DOHH2 (cell line): ENCODE measurements at regions not wholly inside any gene's neighbourhood (a gene's known extent, or its start where the extent isn't known, plus 50 kb on each side); places are given as distances from the start of the nearest gene placed in this dataset.

Source experiments
- EZH2phosphoT487 ChIP-seq: fragments of 200-600 bp; sonication (generic); IDR thresholded peaks from 2 replicates; pipeline ENCODE4 v1.6.1; 2017; ENCODE audit warnings: borderline replicate concordance, mild to moderate bottlenecking, antibody characterized with exemption, low read length, moderate library complexity, mixed read lengths
- TF ChIP-seq, protein P1 (sequence below): fragments of 200-600 bp; sonication (generic); IDR thresholded peaks from one replicate; pipeline ENCODE4 v1.5.1; 2014; ENCODE audit warnings: antibody characterized with exemption, mild to moderate bottlenecking, low read depth, low read length; ENCODE audit not compliant: poor library complexity, severe bottlenecking

DNA sequence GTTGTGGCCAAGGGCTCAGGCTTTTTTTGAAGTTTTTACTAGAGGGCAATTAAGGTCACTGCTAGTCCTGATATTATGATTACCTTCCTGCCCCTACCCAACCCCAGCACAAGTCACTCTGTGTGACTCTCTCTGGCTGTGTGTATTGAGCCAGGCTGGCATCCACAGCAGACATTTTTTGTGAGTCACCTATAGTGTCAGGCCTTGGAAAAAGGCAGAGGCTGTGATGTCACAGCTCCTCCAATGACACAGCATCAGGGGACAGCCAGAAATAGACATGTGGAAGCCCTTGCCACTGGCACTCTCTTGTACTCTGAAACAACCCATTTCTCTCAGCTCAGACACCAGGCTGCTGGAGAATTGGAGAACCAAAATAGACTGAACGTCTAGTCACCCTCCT lies 145.4 kb downstream of the NMUR2 start:
- TF ChIP-seq, protein P1, sequence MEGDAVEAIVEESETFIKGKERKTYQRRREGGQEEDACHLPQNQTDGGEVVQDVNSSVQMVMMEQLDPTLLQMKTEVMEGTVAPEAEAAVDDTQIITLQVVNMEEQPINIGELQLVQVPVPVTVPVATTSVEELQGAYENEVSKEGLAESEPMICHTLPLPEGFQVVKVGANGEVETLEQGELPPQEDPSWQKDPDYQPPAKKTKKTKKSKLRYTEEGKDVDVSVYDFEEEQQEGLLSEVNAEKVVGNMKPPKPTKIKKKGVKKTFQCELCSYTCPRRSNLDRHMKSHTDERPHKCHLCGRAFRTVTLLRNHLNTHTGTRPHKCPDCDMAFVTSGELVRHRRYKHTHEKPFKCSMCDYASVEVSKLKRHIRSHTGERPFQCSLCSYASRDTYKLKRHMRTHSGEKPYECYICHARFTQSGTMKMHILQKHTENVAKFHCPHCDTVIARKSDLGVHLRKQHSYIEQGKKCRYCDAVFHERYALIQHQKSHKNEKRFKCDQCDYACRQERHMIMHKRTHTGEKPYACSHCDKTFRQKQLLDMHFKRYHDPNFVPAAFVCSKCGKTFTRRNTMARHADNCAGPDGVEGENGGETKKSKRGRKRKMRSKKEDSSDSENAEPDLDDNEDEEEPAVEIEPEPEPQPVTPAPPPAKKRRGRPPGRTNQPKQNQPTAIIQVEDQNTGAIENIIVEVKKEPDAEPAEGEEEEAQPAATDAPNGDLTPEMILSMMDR = no peak
- no peak for TF ChIP-seq EZH2phosphoT487
